HG03135 (cell line): ENCODE measurements at regions not wholly inside any gene's neighbourhood (a gene's known extent, or its start where the extent isn't known, plus 50 kb on each side); places are given as distances from the start of the nearest gene placed in this dataset.
A peak's percentile ranks its signal among the peaks of the same experiment; 100 is the strongest.
"Not testable (repeated sequence)": the region's sequence is repeated elsewhere in the genome, so short reads cannot be mapped to it uniquely, and the experiment has no call there.

Experiments used
- ATAC-seq: cut with Tn5 transposase; IDR thresholded peaks from one replicate; pipeline ENCODE4 v1.9.1; 2021; ENCODE audit warnings: mild to moderate bottlenecking, moderate library complexity; ENCODE audit not compliant: unreplicated experiment

DNA sequence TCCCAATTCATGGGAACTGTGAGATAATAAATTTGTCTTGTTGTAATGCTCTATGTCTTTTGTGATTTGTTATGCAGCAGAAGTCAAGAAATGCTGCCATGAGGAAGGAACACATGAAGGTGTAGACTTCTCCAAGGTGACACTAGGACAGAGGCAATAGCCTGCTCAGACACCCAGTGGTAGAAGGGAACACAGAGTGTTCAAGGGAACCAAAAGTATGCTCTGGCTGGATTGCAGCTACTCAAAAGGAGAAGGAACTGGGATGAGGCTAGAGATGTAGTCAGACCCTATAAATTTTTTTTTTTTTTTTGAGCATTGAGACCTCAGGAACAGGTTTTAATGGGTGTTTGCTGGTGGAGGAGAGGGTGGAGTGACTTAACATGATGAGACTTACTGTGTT, 232.5 kb downstream of the PARP8 start:
- ATAC-seq = no peak

DNA sequence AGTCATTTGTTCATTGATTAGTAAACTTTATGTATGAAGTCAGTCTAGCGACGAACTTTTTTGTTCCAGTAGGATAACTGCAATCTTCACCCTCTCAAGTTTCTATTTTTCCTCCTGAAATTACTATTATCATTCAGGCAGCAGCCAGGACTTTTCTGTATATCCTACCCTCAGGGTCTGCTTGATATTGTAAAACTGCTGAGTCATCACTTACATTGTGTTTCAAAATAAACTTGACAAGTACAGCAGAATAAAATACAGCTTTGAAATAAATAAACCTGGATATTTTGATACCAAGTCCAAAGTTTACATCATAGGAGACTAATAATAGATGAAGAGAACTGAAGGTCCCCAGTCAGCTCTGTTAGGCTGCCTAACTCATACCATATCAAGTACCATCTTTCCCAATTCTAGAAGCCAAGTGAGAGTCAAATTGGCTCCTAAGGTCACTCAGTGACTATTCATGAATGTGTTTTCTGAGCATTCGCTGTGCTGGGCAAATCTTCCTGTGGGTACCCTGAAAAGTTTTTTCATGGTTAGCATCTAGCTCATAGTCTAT, 234.6 kb downstream of the PARP8 start:
- ATAC-seq = no peak

DNA sequence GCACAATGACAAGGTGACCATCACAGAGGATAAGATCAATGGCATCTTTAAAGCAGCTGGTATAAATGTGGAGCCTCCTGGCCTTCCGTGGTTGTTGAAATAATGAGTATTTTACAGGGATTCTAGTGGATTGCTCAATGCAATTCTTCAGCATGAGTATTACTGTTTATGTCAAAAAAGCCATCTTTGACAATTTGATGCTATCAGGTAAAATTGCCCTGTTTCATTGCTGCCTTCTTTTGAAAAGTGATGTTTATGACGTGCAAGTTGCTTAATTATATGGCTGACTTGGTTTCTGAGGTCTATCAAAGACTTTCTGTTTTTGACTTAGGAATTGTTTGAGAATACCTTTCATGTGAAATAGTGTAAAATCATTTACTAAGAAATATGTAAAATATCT, 237.2 kb downstream of the PARP8 start:
- no peak for ATAC-seq

DNA sequence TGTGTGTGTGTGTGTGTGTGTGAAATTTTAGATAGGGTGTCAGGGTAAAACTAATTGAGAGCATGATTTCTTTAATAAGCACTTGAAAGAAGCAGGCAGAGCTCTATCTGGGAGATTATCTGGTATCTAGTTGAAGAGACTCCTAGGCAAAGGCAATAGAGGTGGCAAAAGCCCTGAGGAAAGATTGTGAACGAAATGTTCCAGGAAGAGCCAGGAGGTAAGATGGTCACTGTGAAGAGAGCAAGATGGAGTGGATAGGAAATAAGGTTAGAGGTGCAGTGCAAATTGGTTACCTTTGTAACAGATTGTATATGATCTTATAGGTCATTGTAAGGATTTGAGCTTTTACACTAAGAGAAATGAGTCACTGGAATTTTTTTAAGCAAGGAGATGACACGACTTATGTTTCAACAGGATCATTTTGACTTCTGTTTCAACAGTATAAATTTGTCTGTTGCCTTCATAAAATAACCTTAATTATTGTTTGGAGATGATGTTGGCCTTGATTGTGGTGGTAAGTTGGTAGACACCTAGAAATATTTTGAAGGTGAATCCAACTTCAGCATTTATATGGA, 239.6 kb downstream of the PARP8 start:
- no peak for ATAC-seq

DNA sequence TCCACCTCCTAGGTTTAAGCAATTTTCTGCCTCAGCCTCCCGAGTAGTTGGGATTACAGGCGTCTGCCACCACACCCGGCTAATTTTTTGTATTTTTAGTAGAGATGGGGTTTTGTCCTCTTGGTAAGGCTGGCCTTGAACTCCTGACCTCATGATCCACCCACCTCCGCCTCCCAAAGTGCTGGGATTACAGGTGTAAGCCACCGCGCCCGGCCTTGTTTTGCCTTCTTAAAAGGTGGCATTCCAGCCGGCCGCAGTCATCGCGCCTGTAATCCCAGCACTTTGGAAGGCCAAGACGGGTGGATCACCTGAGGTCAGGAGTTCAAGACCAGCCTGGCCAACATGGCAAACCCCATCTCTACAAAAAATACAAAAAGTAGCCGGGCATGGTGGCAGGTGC, 253.7 kb downstream of the PARP8 start:
- ATAC-seq = not testable (repeated sequence)

DNA sequence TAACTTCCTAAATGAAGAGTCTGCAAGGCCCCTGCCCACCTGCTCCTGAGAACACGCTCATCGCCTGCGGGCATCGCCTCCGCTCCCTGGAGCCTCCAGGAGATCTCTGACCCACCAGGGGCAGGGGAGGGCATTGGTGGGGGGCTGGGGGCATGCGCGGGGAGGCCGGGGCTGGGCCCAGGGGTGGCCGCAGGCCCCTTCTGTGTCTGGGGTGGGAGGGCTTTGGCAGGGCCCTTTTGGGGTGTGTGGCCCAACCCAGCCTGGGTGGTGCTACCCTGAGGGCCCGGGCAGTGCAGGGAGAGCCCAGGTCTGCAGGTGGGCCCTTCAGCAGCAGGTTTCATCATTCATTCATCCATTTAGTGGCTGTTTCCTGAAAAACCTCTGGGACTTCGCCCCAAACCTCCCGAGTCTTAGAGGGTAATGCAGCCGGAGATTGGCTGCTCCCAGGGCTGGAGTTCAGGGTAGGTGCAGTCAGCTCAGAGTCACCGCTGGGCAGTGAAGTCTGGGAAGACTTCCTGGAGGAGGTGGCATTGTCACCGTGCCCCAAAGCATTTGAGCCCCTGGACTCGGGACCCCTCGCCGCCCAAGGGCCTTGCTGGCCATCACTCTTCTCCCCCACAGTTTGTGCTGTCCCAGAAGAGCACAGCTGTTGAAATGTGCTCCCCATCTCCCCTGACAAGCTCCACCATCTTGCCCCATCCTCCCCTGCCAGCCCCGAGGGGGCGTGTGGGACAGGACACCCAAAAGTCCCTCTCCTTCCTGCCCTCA, 255.1 kb downstream of the PARP8 start:
- no peak for ATAC-seq

DNA sequence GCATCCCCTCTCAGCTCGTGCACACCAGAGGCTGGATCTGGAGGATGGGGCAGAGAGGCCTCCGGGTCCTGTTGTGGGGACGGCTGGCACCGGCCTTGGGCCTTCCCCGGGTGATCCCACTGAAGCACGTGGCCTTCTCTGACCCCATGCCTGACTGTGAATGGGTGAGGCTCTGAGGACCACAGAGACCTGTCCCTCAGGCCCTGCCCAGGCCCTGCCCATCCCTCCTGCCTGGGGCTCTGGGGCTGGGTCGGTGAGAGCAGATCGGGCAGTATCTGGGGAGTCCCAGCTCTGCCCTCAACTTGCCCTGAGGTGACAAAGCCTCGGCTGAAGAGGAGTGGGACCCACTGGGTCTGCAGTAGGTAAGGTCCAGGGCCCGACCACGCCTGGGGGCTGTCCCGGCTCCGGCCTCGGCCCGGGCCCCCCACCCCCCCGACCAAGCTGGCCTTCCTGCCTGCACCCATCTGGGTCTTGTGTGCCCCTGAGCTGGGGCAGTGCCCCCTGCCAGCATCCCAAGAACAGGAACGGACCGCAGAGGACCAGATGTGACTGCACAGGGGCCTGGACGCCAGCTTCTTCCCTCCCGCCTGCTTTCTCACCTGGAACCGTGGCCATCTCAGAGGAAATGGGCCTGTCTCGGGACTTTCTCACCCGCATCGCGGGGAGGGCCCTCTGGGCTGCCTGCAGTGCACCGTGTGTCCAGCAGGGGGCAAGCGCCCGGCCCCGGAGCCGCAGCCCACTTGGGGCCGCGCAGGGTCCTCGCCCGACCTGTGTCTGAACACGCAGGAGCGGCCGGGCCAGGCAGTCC, 255.9 kb downstream of the PARP8 start:
- ATAC-seq = peak; percentile 73

DNA sequence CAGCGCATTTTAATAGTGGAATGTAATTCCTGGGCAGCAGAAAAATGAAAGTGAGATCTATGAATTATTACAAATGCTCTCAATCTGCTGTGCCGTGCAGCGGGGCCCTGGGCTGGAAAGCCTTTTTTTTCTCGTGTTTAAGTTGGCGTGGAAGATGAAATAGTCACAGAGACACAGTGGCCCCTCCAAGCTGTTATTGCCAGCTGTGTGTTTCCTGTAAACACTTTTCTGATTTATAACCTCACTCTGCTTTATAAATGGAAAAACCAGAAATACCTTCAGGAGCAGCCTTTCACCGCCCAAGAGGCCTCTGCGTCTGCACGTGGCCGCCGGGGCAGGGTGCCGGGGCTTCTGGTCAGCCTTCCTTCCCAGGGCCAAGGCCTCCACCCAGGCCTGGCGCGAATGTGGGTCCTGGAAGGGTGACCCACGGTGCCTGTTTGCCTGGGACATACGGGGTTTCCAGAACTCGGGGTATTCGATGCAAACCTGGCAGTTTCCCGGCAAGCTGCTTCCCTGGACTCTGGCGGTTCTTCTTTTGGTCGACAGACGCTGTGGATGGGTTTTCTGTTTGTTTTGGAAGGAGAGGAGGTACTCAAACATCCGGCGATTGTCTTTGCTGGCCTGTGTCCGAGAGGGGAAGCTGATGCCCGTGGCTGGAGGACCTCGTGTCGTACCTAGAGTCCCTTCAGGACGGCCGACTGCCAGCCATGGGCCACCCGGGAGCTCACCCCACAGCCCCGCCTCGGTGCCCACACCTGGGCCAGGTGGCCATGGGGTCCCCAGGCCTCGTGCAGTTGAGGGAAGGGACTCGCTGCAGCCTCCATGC, 256.7 kb downstream of the PARP8 start:
- no peak for ATAC-seq

DNA sequence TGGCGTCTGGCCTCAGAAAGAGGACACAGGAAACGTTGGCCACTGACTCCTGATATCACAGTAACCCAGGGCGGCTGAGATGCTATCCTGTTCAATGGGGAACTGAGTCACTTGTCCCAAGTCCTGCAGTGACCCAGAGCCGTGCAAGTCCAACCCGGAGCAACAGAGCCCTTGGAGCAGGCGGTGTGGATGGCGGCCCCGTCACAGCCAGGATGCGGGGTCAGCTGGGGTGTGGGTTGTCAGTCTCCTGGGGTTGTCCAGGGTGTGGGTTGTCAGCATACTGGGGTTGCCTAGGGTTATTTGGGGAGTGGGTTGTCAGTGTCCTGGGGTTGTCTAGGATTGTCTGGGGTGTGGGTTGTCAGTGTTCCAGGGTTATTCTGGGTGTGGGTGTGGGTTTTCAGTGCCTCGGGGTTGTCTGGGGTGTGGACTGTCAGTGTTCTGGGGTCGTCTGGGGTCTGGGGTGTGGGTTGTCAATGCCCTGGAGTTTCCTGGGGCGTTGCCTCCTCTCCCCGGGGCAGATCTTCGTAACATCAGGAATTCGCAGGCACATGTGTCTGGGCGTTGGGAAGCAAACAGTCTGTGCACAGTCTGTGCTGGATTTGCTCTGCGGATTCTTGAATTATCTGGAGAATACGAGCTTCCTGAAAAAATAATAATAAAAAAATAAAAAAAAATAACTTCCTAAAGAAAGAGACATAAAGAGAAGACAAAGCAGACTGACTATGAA, 257.5 kb downstream of the PARP8 start:
- no peak for ATAC-seq

DNA sequence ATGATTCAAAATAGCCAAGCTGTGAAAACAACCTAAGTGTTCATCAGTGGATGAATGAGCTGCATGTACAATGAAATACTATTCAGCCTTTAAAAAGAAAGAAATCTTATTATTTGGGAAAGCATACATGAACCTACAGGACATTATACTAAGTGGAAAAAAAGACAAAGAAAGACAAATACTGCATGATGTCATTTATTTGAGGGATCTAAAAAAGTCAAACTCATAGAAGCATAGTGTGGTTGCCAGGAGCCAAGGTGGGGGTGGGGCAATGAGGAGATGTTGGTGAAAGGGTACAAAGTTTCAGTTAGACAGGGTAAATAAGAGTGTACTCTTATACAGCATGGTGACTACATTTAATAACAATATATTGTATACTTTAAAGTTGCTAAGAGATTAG, 261.5 kb downstream of the PARP8 start:
- ATAC-seq = no peak

DNA sequence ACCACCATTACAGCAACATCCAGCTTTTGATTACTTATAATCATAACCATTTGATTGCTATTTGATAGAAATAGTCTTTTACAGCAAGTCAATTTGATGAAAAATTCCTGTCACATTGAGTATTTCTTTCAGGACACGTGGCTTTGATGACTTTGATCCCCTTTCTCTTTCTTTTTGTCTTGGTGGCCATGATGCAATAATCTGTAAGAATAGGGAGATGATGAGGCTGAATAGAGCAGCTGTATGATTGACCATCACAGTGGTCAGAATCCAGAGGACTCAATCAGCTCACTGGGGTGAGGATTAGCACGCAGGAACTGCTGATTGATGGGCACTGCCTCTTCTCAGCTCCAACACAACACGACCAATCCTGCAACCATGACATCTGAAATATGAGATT, 262.7 kb downstream of the PARP8 start:
- no peak for ATAC-seq

DNA sequence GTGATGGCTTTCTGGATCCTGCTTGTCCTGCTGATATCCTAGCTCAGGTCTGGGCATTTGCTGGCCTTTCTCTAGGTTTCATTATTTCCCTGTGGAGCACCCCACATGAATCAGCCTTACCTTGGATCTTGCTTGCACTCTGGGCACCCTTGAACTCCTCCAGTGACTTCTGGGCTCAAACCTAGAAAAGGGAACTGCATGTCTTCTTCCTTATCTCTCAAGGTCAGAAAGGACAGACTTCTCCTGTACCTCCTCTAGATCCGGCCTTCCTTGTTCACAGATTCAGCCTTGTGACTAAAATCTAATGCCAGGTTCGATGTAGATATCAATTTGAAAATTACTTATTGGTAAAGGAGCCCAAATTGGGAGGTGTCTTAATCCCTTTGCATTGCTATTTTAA, 267.9 kb downstream of the PARP8 start:
- no peak for ATAC-seq

DNA sequence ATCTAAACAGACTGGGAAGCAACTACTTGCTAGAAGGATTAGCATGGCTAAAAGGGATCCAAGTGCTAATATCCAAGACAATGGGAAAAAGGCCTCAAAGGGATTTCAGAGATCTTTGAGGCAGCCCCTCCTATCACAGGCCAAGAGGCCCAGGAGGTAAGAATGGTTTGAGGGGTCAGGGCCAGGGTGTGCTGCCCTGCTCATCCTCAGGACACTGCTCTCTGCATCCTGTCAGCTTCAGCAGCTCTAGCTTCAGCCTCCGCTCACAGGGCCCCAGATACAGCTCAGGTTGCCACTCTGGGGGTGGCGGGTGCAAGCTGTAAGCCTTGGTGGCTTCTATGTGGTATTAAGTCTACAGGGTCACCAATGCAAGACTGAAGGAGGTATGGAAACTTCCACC, 278.7 kb downstream of the PARP8 start:
- no peak for ATAC-seq

DNA sequence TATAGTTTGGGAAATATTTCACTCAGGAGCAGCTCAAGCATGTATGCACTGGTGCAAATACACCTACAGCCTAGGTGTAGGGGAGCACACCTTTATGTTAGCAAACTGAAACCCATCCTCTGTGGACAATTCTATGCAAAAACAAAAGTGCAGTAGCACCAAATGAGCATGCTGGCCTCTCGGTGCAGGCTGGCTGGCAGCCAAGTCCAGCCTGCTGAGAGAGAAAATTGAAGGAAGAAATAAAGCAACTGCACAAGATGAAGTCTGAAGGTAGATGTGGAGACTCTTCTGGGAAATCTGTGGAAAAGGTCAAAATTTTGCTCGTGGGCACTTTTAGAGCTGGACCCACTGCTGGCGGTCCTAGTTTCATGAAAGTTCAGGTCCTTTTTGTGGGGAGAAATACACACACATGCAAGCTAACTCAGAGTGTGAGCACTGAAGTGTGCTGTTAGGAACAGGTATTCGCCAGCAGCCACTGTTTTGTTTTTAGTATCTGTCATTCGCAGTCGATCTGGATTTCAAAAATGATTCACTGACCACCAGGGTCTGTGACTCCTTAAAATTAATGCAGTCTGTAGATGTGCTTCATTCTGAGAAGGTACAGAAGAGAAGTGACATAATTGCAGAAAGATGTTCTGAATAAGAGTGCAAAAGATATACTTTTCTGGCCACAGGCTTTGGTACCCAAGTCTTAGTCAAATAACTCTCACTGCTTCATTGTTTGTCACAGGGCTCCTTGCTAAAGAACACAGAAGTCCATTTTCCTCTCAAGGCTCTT, 281.7 kb downstream of the PARP8 start:
- ATAC-seq = no peak

DNA sequence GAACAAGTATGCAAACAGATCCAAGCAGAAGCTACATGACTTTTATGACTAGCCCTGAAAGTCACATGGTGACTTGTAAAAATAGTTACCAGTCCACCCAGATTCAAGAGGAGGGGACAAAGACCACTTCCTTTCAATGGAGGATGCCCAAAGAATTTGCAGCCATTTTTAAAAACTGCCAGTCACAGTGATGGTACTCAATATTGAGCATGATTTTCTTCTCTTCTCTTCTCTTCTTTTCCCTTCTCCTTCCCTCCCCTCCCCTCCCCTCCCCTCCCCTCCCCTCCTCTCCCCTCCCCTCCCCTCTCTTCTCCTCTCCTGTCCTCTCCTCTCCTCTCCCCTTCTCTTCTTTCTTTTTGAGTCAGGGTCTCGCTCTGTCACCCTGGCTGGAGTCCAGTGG, 286.9 kb downstream of the PARP8 start:
- no peak for ATAC-seq

DNA sequence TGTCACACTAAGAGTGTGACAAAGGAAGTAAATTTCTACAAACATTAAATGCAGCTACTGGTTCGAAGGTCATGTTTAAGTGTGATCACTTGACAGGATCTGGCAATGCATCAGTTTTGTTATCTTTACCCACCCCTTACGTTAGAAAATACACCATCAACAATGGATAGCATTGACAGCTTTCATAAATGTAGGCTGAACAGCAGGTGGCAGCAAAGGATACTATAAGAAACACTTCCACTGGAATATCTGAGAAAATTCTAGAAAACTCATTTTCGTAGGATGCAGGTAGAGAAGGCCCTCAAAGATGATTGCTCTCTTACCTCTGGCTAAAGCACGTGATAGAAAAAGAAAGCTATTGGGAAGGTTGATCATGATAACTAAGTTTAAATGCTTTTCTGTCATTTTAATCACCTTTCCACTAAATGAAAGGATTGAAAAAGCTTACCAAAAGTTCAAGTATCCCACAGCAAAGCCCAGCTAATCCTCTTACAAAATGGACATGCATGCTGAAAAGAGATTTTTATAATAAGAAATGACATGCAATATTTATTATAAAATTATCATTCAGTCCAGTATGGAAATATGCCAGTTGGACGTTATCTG, 292.5 kb downstream of the PARP8 start:
- ATAC-seq = no peak

DNA sequence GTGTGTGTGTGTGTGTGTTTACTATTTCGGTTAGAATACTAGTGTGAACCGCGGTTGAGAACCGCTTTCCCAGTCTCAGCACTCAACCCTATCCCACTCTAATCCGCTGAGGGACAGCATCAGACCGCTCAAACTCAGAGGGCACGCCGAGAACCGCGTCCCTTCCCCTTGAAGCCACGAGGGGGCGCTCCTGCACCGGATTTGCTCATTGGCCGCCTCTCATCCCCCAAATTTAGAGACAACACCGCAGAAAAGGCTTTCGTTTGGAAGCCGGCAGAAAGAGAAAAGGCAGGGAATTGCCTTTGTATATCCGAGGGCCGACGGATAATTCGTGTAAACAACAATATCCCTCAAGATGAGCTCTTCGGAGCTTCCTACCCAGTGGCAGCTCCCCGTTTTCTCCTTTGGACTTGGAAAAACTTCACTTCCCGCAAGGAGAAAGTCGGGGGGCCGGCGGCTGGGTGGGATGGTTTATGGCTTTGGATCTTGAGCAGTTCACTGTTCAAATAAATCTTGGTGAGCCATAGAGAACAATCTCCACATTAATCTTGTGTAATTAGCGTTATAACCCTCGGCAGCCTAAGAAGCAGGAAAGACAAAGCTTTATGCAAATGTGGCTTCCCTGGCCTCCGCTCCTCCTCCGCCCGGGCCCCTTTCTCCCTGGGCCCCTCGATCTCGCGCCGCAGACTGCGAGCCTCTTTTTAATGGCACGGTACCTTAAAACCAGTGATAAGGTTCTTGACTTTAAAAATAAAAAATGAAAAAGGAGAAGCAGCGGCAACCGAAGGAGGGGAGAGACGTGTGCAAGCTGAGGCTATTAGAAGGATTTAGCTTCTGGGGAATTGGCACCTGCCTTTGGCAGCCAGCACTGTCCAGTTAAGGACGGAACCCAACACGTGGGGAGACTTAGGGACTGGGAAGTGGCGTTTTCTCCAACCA, 296.8 kb downstream of the PARP8 start:
- peak; percentile 67 for ATAC-seq
